SK-N-SH treated with all-trans-retinoic acid at 6 μM for 48 hours (cell line): ENCODE measurements at regions not wholly inside any gene's neighbourhood (a gene's known extent, or its start where the extent isn't known, plus 50 kb on each side); places are given as distances from the start of the nearest gene placed in this dataset.

Experiments used
- ARNTL ChIP-seq: fragments of 450-650 bp; formaldehyde crosslinking; IDR thresholded peaks from 2 replicates; pipeline ENCODE4 v1.5.0; 2020; ENCODE audit warnings: low read depth, mild to moderate bottlenecking, moderate library complexity, borderline replicate concordance
- GLIS3 ChIP-seq: fragments of 250-450 bp; sonication (Bioruptor Pico); IDR thresholded peaks from 2 replicates; pipeline ENCODE4 v1.5.0; 2020; ENCODE audit warnings: mild to moderate bottlenecking, moderate library complexity
- OSR1 ChIP-seq: fragments of 250-450 bp; sonication (Bioruptor Pico); IDR thresholded peaks from 2 replicates; pipeline ENCODE4 v1.8.0; 2022; ENCODE audit warnings: moderate library complexity, mild to moderate bottlenecking, inconsistent platforms
- RARB ChIP-seq: fragments of 250-450 bp; sonication (Bioruptor Pico); IDR thresholded peaks from 2 replicates; pipeline ENCODE4 v1.8.0; 2021; ENCODE audit warnings: mild to moderate bottlenecking, moderate library complexity
- SNAI2 ChIP-seq: fragments of 250-450 bp; sonication (Bioruptor Pico); IDR thresholded peaks from 2 replicates; pipeline ENCODE4 v1.5.0; 2020; ENCODE audit warnings: mild to moderate bottlenecking, moderate library complexity
- TCF4 ChIP-seq: fragments of 250-450 bp; sonication (Bioruptor Pico); IDR thresholded peaks from 2 replicates; pipeline ENCODE4 v1.8.0; 2021; ENCODE audit warnings: mild to moderate bottlenecking, moderate library complexity, borderline replicate concordance
- TOX ChIP-seq: fragments of 250-450 bp; sonication (Bioruptor Pico); IDR thresholded peaks from 2 replicates; pipeline ENCODE4 v1.8.0; 2021; ENCODE audit warnings: mild to moderate bottlenecking, moderate library complexity, borderline replicate concordance
- ZFP3 ChIP-seq: fragments of 250-450 bp; sonication (Bioruptor Pico); IDR thresholded peaks from 2 replicates; pipeline ENCODE4 v1.5.0; 2020; ENCODE audit warnings: mild to moderate bottlenecking, moderate library complexity
- ZFP30 ChIP-seq: fragments of 450-650 bp; formaldehyde crosslinking; IDR thresholded peaks from 2 replicates; pipeline ENCODE4 v1.5.0; 2022; ENCODE audit warnings: mild to moderate bottlenecking, moderate library complexity
- ZNF70 ChIP-seq: fragments of 450-650 bp; formaldehyde crosslinking; IDR thresholded peaks from 2 replicates; pipeline ENCODE4 v1.5.0; 2020; ENCODE audit warnings: mild to moderate bottlenecking, moderate library complexity
- TF ChIP-seq, protein P1 (sequence below): fragments of 250-450 bp; sonication (Bioruptor Pico); IDR thresholded peaks from 2 replicates; pipeline ENCODE4 v1.8.0; 2020; ENCODE audit warnings: mild to moderate bottlenecking, moderate library complexity, borderline replicate concordance
- TF ChIP-seq, protein P2 (sequence below): fragments of 250-450 bp; sonication (Bioruptor Pico); IDR thresholded peaks from 2 replicates; pipeline ENCODE4 v1.5.1; 2020; ENCODE audit warnings: low read depth, mild to moderate bottlenecking, moderate library complexity

DNA sequence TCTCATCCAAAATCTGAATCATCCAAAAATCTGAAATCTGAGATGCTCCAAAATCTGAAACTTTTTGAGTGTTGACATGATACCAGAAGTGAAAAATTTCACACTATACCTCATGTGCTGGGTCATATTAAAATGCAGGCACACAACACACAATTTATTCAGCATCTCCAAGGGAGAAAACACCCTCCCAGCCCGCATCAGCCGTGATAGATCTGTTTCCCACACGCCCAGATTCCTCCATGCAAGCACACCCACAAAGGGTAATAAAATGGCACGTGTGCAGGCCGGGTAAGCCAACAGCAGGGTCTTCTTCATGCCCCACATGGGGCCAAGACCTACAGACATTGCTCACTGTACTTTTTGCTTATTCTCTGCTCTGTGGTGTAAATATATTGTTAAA, 173.1 kb upstream of the FERD3L start:
- TF ChIP-seq GLIS3 (no peak), TOX (no peak), OSR1 (no peak), ZFP3 (CRISPR knock-in tag) (no peak), ZNF70 (CRISPR knock-in tag) (no peak), RARB (CRISPR knock-in tag) (no peak), ZFP30 (CRISPR knock-in tag) (no peak), TCF4 (CRISPR knock-in tag) (no peak), SNAI2 (CRISPR knock-in tag) (no peak), ARNTL (no peak)
- TF ChIP-seq, protein P1, sequence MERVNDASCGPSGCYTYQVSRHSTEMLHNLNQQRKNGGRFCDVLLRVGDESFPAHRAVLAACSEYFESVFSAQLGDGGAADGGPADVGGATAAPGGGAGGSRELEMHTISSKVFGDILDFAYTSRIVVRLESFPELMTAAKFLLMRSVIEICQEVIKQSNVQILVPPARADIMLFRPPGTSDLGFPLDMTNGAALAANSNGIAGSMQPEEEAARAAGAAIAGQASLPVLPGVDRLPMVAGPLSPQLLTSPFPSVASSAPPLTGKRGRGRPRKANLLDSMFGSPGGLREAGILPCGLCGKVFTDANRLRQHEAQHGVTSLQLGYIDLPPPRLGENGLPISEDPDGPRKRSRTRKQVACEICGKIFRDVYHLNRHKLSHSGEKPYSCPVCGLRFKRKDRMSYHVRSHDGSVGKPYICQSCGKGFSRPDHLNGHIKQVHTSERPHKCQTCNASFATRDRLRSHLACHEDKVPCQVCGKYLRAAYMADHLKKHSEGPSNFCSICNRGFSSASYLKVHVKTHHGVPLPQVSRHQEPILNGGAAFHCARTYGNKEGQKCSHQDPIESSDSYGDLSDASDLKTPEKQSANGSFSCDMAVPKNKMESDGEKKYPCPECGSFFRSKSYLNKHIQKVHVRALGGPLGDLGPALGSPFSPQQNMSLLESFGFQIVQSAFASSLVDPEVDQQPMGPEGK (CRISPR knock-in tag): no peak
- TF ChIP-seq, protein P2, sequence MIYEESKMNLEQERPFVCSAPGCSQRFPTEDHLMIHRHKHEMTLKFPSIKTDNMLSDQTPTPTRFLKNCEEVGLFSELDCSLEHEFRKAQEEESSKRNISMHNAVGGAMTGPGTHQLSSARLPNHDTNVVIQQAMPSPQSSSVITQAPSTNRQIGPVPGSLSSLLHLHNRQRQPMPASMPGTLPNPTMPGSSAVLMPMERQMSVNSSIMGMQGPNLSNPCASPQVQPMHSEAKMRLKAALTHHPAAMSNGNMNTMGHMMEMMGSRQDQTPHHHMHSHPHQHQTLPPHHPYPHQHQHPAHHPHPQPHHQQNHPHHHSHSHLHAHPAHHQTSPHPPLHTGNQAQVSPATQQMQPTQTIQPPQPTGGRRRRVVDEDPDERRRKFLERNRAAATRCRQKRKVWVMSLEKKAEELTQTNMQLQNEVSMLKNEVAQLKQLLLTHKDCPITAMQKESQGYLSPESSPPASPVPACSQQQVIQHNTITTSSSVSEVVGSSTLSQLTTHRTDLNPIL (CRISPR knock-in tag): no peak
